Naive thymus-derived CD4-positive, alpha-beta T cell (primary cell): ENCODE measurements at regions not wholly inside any gene's neighbourhood (a gene's known extent, or its start where the extent isn't known, plus 50 kb on each side); places are given as distances from the start of the nearest gene placed in this dataset.

Experiments
- ATAC-seq: fragments of 150-1000 bp; cut with Tn5 transposase; 2 replicates; pipeline ENCODE4 v1.10.0; 2021; ENCODE audit warnings: mild to moderate bottlenecking, moderate library complexity
- CTCF ChIA-PET: fragments of 350-600 bp; sonication (Branson Sonifier 250); formaldehyde crosslinking; loops from one replicate; lab custom pipeline; 2021; ENCODE audit warnings: antibody characterized with exemption; lab: Charles Lee
- POLR2A ChIA-PET: fragments of 350-600 bp; sonication (Branson Sonifier 250); formaldehyde crosslinking; loops from one replicate; lab custom pipeline; 2021; ENCODE audit warnings: antibody characterized with exemption, inconsistent platforms; lab: Charles Lee
- DNase-seq, 9 donors: peaks; one replicate each; pipeline versions ENCODE4 v3.0.0 to v3.0.0-alpha.2; 2020 to 2022; ENCODE audit warnings: mixed read lengths in 1 of 9
- H3K27ac ChIP-seq: one replicate; pipeline ENCODE4 v1.7.0; 2013; ENCODE audit warnings: mild to moderate bottlenecking, low read depth, low read length, moderate library complexity
- H3K27me3 ChIP-seq, 2 donors: one replicate each; pipeline ENCODE4 v1.7.0; 2013; ENCODE audit warnings: low read length in 2 of 2, mild to moderate bottlenecking in 2 of 2, moderate library complexity in 2 of 2; ENCODE audit not compliant: control insufficient read depth in 2 of 2, insufficient read depth in 2 of 2
- H3K36me3 ChIP-seq, 3 experiments: 1 replicate in 2 of 3; 2 replicates in 1 of 3; pipeline ENCODE4 v1.7.0; 2013; ENCODE audit warnings: low read length in 3 of 3, mild to moderate bottlenecking in 3 of 3, moderate library complexity in 1 of 3; ENCODE audit not compliant: insufficient read depth in 3 of 3, control insufficient read depth in 2 of 3
- H3K4me1 ChIP-seq, 2 donors: one replicate each; pipeline ENCODE4 v1.7.0; 2013; ENCODE audit warnings: low read length in 2 of 2, mild to moderate bottlenecking in 2 of 2, moderate library complexity in 1 of 2; ENCODE audit not compliant: control insufficient read depth in 2 of 2, insufficient read depth in 2 of 2
- H3K4me3 ChIP-seq: 2 replicates; pipeline ENCODE4 v1.7.0; 2013; ENCODE audit warnings: mild to moderate bottlenecking, low read length
- H3K9me3 ChIP-seq, 3 experiments: 1 replicate in 2 of 3; 2 replicates in 1 of 3; pipeline ENCODE4 v1.7.0; 2013; ENCODE audit warnings: low read length in 3 of 3; ENCODE audit not compliant: control insufficient read depth in 2 of 3
- H3K27ac Mint-ChIP-seq, 9 donors: one replicate each; pipeline ENCODE4 v1.8.0; 2020 to 2022; ENCODE audit warnings: mixed read lengths in 9 of 9, mild to moderate bottlenecking in 8 of 9, moderate library complexity in 5 of 9, inconsistent platforms in 2 of 9
- H3K27me3 Mint-ChIP-seq, 5 donors: one replicate each; pipeline ENCODE4 v1.8.0; 2021 to 2022; ENCODE audit warnings: mixed read lengths in 5 of 5, mild to moderate bottlenecking in 1 of 5
- H3K36me3 Mint-ChIP-seq, 5 donors: one replicate each; pipeline ENCODE4 v1.8.0; 2020 to 2022; ENCODE audit warnings: mixed read lengths in 5 of 5, mild to moderate bottlenecking in 3 of 5, inconsistent platforms in 1 of 5
- H3K4me1 Mint-ChIP-seq, 7 donors: one replicate each; pipeline ENCODE4 v1.8.0; 2020 to 2022; ENCODE audit warnings: mixed read lengths in 7 of 7, mild to moderate bottlenecking in 3 of 7, inconsistent platforms in 1 of 7
- H3K4me3 Mint-ChIP-seq, 10 donors: one replicate each; pipeline ENCODE4 v1.8.0; 2020 to 2022; ENCODE audit warnings: mild to moderate bottlenecking in 10 of 10, mixed read lengths in 10 of 10, moderate library complexity in 6 of 10, inconsistent platforms in 2 of 10
- H3K9me3 Mint-ChIP-seq, 11 donors: one replicate each; pipeline ENCODE4 v1.8.0; 2020 to 2022; ENCODE audit warnings: mixed read lengths in 11 of 11, mild to moderate bottlenecking in 4 of 11, inconsistent platforms in 1 of 11, moderate library complexity in 1 of 11
- intact Hi-C, 2 donors: fragments of 100-400 bp; cut with micrococcal nuclease; formaldehyde crosslinking; loops; one replicate each; pipeline ENCODE4 v1.15.1; 2023

GRCh38 chr1:198967566-198967965 is 328.7 kb downstream of the PTPRC start:
- intact Hi-C loops = loop anchor here in 1 of 2 donors (10.0 kb wide), 1 partner anchor 53 kb away; no protein-coding TSS in a partner anchor
- no peaks in the 10 kb centered on the region for H3K9me3 ChIP-seq
- H3K27ac ChIP-seq = no peak overlapping the region
- peak overlapping the region in 5 of 9 donors; percentile 9 to 60 (median 52) for H3K27ac Mint-ChIP-seq
- no peak overlapping the region for H3K4me3 ChIP-seq
- ATAC-seq (no peak), DNase-seq (no peak)
- H3K36me3 Mint-ChIP-seq = peaks cover 6 to 54% (median 11%) of the 10 kb centered on the region in 5 donors
- CTCF ChIA-PET = no interaction called here
- peaks cover 0 to 23% of the 10 kb centered on the region in 2 donors for H3K4me1 ChIP-seq
- no peaks in the 10 kb centered on the region for H3K36me3 ChIP-seq
- H3K27me3 ChIP-seq = no peaks in the 10 kb centered on the region
- H3K4me3 Mint-ChIP-seq = peak overlapping the region in 8 of 10 donors; percentile 15 to 77 (median 48)
- H3K27me3 Mint-ChIP-seq = peaks cover 0 to 4% (median 0%) of the 10 kb centered on the region in 5 donors
- POLR2A ChIA-PET = no interaction called here
- H3K9me3 Mint-ChIP-seq = peaks cover 4 to 29% (median 12%) of the 10 kb centered on the region in 11 donors
- peaks cover 17 to 56% (median 47%) of the 10 kb centered on the region in 7 donors for H3K4me1 Mint-ChIP-seq

GRCh38 chr1:198968866-198969265 is 330.0 kb downstream of the PTPRC start:
- H3K27ac Mint-ChIP-seq = no peak overlapping the region
- POLR2A ChIA-PET = interaction anchor here (0.7 kb wide), 1 partner anchor 32 kb away, joined by 5 read pairs; no protein-coding TSS in a partner anchor
- no peak for ATAC-seq
- intact Hi-C loops = loop anchor here in 1 of 2 donors (10.0 kb wide), 1 partner anchor 54 kb away; no protein-coding TSS in a partner anchor
- Histone ChIP-seq H3K36me3 (no peaks in the 10 kb centered on the region), H3K4me3 (no peak overlapping the region), H3K9me3 (no peaks in the 10 kb centered on the region), H3K4me1 (peaks cover 0 to 12% of the 10 kb centered on the region in 2 donors), H3K27me3 (no peaks in the 10 kb centered on the region), H3K27ac (no peak overlapping the region)
- CTCF ChIA-PET = no interaction called here
- peaks cover 4 to 17% (median 10%) of the 10 kb centered on the region in 11 donors for H3K9me3 Mint-ChIP-seq
- peaks cover 0 to 4% (median 0%) of the 10 kb centered on the region in 5 donors for H3K27me3 Mint-ChIP-seq
- H3K4me1 Mint-ChIP-seq = peaks cover 9 to 51% (median 41%) of the 10 kb centered on the region in 7 donors
- peaks cover 6 to 44% (median 11%) of the 10 kb centered on the region in 5 donors for H3K36me3 Mint-ChIP-seq
- H3K4me3 Mint-ChIP-seq = no peak overlapping the region
- no peak for DNase-seq

GRCh38 chr1:198969981-198970380 is 331.1 kb downstream of the PTPRC start:
- Histone ChIP-seq H3K27ac (no peak overlapping the region), H3K36me3 (no peaks in the 10 kb centered on the region), H3K4me3 (no peak overlapping the region), H3K9me3 (no peaks in the 10 kb centered on the region), H3K27me3 (no peaks in the 10 kb centered on the region), H3K4me1 (peaks cover 0 to 6% of the 10 kb centered on the region in 2 donors)
- intact Hi-C loops = loop anchor here in 1 of 2 donors (10.0 kb wide), 1 partner anchor 55 kb away; no protein-coding TSS in a partner anchor
- ChIA-PET POLR2A (no interaction called here), CTCF (interaction anchor here (0.5 to 0.8 kb wide), 2 partner anchors 143 to 209 kb away, joined by 3 read pairs; no protein-coding TSS in a partner anchor)
- no peak overlapping the region for H3K4me3 Mint-ChIP-seq
- H3K4me1 Mint-ChIP-seq = peaks cover 2 to 51% (median 35%) of the 10 kb centered on the region in 7 donors
- no peak overlapping the region for H3K27ac Mint-ChIP-seq
- H3K36me3 Mint-ChIP-seq = peaks cover 3 to 42% (median 11%) of the 10 kb centered on the region in 5 donors
- no peak for ATAC-seq
- DNase-seq = no peak
- peaks cover 4 to 18% (median 8%) of the 10 kb centered on the region in 11 donors for H3K9me3 Mint-ChIP-seq
- H3K27me3 Mint-ChIP-seq = peaks cover 0 to 4% (median 0%) of the 10 kb centered on the region in 5 donors

GRCh38 chr1:198970916-198971315 is 332.1 kb downstream of the PTPRC start:
- intact Hi-C loops = no loop called here
- no peak overlapping the region for H3K4me3 Mint-ChIP-seq
- no peaks in the 10 kb centered on the region for H3K9me3 ChIP-seq
- H3K27me3 ChIP-seq = no peaks in the 10 kb centered on the region
- H3K4me1 ChIP-seq = peaks cover 0 to 3% of the 10 kb centered on the region in 2 donors
- H3K9me3 Mint-ChIP-seq = peaks cover 0 to 18% (median 1%) of the 10 kb centered on the region in 11 donors
- DNase-seq (no peak), ATAC-seq (peak; percentile 79)
- peaks cover 0 to 39% (median 1%) of the 10 kb centered on the region in 5 donors for H3K36me3 Mint-ChIP-seq
- no peak overlapping the region for H3K4me3 ChIP-seq
- H3K27ac ChIP-seq = no peak overlapping the region
- POLR2A ChIA-PET = no interaction called here
- no peak overlapping the region for H3K27ac Mint-ChIP-seq
- H3K36me3 ChIP-seq = no peaks in the 10 kb centered on the region
- peaks cover 0 to 4% (median 0%) of the 10 kb centered on the region in 5 donors for H3K27me3 Mint-ChIP-seq
- H3K4me1 Mint-ChIP-seq = peaks cover 2 to 48% (median 34%) of the 10 kb centered on the region in 7 donors
- CTCF ChIA-PET = interaction anchor here (0.8 kb wide), 1 partner anchor 142 kb away, joined by 3 read pairs; no protein-coding TSS in a partner anchor

- no peaks in the 10 kb centered on the region for H3K27me3 ChIP-seq
- DNase-seq (no peak), ATAC-seq (no peak)
- intact Hi-C loops = no loop called here
- ChIA-PET CTCF (no interaction called here), POLR2A (no interaction called here)
- H3K27ac Mint-ChIP-seq = no peak overlapping the region
- no peak overlapping the region for H3K4me3 ChIP-seq
- H3K9me3 ChIP-seq = no peaks in the 10 kb centered on the region
- no peaks in the 10 kb centered on the region for H3K36me3 ChIP-seq
- H3K4me1 Mint-ChIP-seq = peaks cover 2 to 37% (median 23%) of the 10 kb centered on the region in 7 donors
- H3K4me3 Mint-ChIP-seq = no peak overlapping the region
- peaks cover 0 to 23% (median 0%) of the 10 kb centered on the region in 5 donors for H3K36me3 Mint-ChIP-seq
- peaks cover 0 to 16% (median 0%) of the 10 kb centered on the region in 11 donors for H3K9me3 Mint-ChIP-seq
- H3K27me3 Mint-ChIP-seq = no peaks in the 10 kb centered on the region
- no peaks in the 10 kb centered on the region for H3K4me1 ChIP-seq
- no peak overlapping the region for H3K27ac ChIP-seq
Observed at GRCh38 chr1:198977909-198978308, 339.1 kb downstream of the PTPRC start.

GRCh38 chr1:198978523-198978922 is 339.7 kb downstream of the PTPRC start:
- no peaks in the 10 kb centered on the region for H3K9me3 ChIP-seq
- no peaks in the 10 kb centered on the region for H3K36me3 ChIP-seq
- peaks cover 2 to 38% (median 18%) of the 10 kb centered on the region in 7 donors for H3K4me1 Mint-ChIP-seq
- H3K27ac ChIP-seq = no peak overlapping the region
- intact Hi-C loops = no loop called here
- H3K27me3 Mint-ChIP-seq = no peaks in the 10 kb centered on the region
- H3K9me3 Mint-ChIP-seq = peaks cover 0 to 16% (median 0%) of the 10 kb centered on the region in 11 donors
- H3K4me3 ChIP-seq = no peak overlapping the region
- DNase-seq = no peak
- no peak for ATAC-seq
- no peak overlapping the region for H3K4me3 Mint-ChIP-seq
- POLR2A ChIA-PET = no interaction called here
- H3K36me3 Mint-ChIP-seq = peaks cover 0 to 20% (median 0%) of the 10 kb centered on the region in 5 donors
- no peaks in the 10 kb centered on the region for H3K27me3 ChIP-seq
- no peak overlapping the region for H3K27ac Mint-ChIP-seq
- H3K4me1 ChIP-seq = no peaks in the 10 kb centered on the region
- CTCF ChIA-PET = no interaction called here
